Activated CD4-positive, alpha-beta T cell treated with anti-CD3 and anti-CD28 coated beads, Interleukin-2, amount 10 ng/mL, durations not matched to agents 24 days and 14 days (primary cell): ENCODE measurements at regions not wholly inside any gene's neighbourhood (a gene's known extent, or its start where the extent isn't known, plus 50 kb on each side); places are given as distances from the start of the nearest gene placed in this dataset.

Source experiments
- DNase-seq: peaks from one replicate; pipeline ENCODE4 v3.0.0; 2022
- H3K27ac Mint-ChIP-seq: one replicate; pipeline ENCODE4 v1.8.0; 2022; ENCODE audit warnings: mild to moderate bottlenecking, mixed read lengths
- H3K27me3 Mint-ChIP-seq: one replicate; pipeline ENCODE4 v1.8.0; 2022; ENCODE audit warnings: mixed read lengths
- H3K36me3 Mint-ChIP-seq: one replicate; pipeline ENCODE4 v1.8.0; 2022; ENCODE audit warnings: low read depth, mild to moderate bottlenecking, mixed read lengths
- H3K4me1 Mint-ChIP-seq: one replicate; pipeline ENCODE4 v1.8.0; 2021; ENCODE audit warnings: mixed read lengths
- H3K4me3 Mint-ChIP-seq: one replicate; pipeline ENCODE4 v1.8.0; 2022; ENCODE audit warnings: mild to moderate bottlenecking, moderate library complexity, mixed read lengths
- H3K9me3 Mint-ChIP-seq: one replicate; pipeline ENCODE4 v1.8.0; 2021; ENCODE audit warnings: mixed read lengths
- intact Hi-C: fragments of 100-400 bp; cut with micrococcal nuclease; formaldehyde crosslinking; loops from one replicate; pipeline ENCODE4 v1.15.1; 2023

GRCh38 chr14:86527312-86527711 lies 997.4 kb downstream of the FLRT2 start:
- Mint-ChIP-seq H3K4me3 (no peak overlapping the region), H3K4me1 (no peaks in the 10 kb centered on the region), H3K27me3 (no peaks in the 10 kb centered on the region), H3K36me3 (no peaks in the 10 kb centered on the region), H3K27ac (no peak overlapping the region), H3K9me3 (peaks cover 4% of the 10 kb centered on the region)
- intact Hi-C loops: no loop called here
- DNase-seq: no peak

- no peak overlapping the region for H3K4me3 Mint-ChIP-seq
Measured at GRCh38 chr14:86525673-86526072, 995.7 kb downstream of the FLRT2 start.

GRCh38 chr14:86521843-86522242 lies 991.9 kb downstream of the FLRT2 start:
- no peak overlapping the region for H3K4me3 Mint-ChIP-seq
- no peak for DNase-seq
- no peaks in the 10 kb centered on the region for H3K4me1 Mint-ChIP-seq
- H3K27me3 Mint-ChIP-seq: no peaks in the 10 kb centered on the region
- intact Hi-C loops: no loop called here
- peaks cover 4% of the 10 kb centered on the region for H3K9me3 Mint-ChIP-seq
- H3K27ac Mint-ChIP-seq: no peak overlapping the region
- H3K36me3 Mint-ChIP-seq: no peaks in the 10 kb centered on the region

More at GRCh38 chr14:86525673-86526072, 995.7 kb downstream of the FLRT2 start:
- H3K4me1 Mint-ChIP-seq: no peaks in the 10 kb centered on the region
- no peaks in the 10 kb centered on the region for H3K27me3 Mint-ChIP-seq
- intact Hi-C loops: no loop called here
- no peaks in the 10 kb centered on the region for H3K36me3 Mint-ChIP-seq
- no peak overlapping the region for H3K27ac Mint-ChIP-seq
- H3K9me3 Mint-ChIP-seq: peaks cover 4% of the 10 kb centered on the region
- DNase-seq: no peak

DNA sequence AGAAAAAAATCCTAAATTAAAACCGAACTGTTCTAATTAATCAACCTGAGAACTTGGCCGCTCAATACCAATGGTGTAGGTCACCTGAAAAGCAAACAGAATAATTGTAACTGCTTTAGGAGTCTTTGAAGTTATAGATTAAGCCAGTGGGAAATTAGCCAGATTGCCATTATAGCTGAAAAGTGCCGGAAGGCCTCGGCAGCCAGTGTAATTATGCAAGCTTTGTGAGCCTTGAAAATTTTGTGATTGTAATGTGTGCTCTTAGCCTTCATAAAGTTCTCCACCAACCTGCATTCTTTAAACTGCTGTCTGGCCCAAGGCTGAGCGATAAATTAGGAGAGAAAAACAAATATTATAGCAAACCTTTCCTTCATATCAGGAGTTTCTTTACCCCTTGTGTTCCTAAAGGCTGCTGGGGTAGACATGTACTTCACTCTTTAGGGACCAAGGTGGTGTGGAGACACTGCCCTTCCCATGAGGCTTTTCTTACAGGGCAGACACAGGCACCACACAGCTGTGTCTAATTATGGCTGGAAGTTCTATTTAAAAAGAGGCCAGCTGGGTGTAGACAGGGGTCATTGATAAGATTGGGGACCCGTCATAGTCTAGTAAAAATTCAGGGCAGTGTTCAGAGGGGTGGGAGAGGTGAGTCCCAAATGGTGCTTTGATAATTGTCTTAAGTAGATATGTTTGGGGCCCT lies 991.2 kb downstream of the FLRT2 start:
- H3K27me3 Mint-ChIP-seq: no peaks in the 10 kb centered on the region
- intact Hi-C loops: no loop called here
- H3K9me3 Mint-ChIP-seq: peaks cover 4% of the 10 kb centered on the region
- no peaks in the 10 kb centered on the region for H3K4me1 Mint-ChIP-seq
- no peaks in the 10 kb centered on the region for H3K36me3 Mint-ChIP-seq
- DNase-seq: no peak
- no peak overlapping the region for H3K4me3 Mint-ChIP-seq
- no peak overlapping the region for H3K27ac Mint-ChIP-seq

DNA sequence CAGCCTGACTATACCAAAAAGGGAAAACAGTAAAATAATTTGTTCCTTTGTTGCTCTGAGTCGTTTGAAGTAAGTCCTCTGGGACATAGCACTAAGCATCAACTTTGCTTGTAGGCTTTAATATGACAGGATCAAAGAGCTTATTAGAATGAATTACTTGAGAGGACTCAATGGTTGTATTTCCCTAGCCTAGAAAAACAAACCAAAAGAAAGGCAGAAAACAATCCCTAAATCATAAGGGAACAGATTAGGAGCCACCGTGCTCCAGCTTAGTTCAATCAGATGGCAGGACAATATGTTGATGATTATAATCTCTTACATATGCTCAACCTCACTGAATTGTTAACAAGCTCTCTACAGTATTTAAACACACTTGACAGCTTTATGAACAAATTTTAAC lies 988.4 kb downstream of the FLRT2 start:
- Mint-ChIP-seq H3K9me3 (no peaks in the 10 kb centered on the region), H3K27me3 (no peaks in the 10 kb centered on the region), H3K4me1 (no peaks in the 10 kb centered on the region), H3K27ac (no peak overlapping the region), H3K36me3 (no peaks in the 10 kb centered on the region), H3K4me3 (no peak overlapping the region)
- intact Hi-C loops: no loop called here
- DNase-seq: no peak

DNA sequence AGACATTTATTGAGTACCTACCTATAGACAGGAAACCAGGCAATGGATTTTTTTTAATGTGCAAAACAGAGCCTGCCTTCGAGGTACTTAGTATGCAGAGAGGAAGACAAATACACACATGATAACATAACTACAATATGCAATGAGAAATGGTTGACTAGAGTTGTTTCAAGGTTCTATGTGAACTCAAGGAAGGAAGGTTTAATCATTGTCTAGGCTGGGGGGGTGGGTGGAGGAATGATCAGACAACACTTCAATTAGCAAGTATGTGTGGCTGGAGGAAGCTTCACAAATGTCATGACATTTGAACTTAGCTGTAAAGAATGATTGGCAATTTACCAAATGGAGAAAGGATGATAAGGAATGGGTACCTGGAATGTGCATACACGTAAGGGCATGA lies 985.3 kb downstream of the FLRT2 start:
- no peaks in the 10 kb centered on the region for H3K9me3 Mint-ChIP-seq
- H3K4me1 Mint-ChIP-seq: no peaks in the 10 kb centered on the region
- H3K27ac Mint-ChIP-seq: no peak overlapping the region
- H3K4me3 Mint-ChIP-seq: no peak overlapping the region
- no peak for DNase-seq
- no peaks in the 10 kb centered on the region for H3K36me3 Mint-ChIP-seq
- intact Hi-C loops: no loop called here
- H3K27me3 Mint-ChIP-seq: no peaks in the 10 kb centered on the region

- no peaks in the 10 kb centered on the region for H3K9me3 Mint-ChIP-seq
- intact Hi-C loops: no loop called here
- H3K4me3 Mint-ChIP-seq: no peak overlapping the region
- H3K27ac Mint-ChIP-seq: no peak overlapping the region
- no peaks in the 10 kb centered on the region for H3K27me3 Mint-ChIP-seq
- DNase-seq: no peak
- H3K4me1 Mint-ChIP-seq: no peaks in the 10 kb centered on the region
- H3K36me3 Mint-ChIP-seq: no peaks in the 10 kb centered on the region
Measured at GRCh38 chr14:86513564-86513963, 983.6 kb downstream of the FLRT2 start.

GRCh38 chr14:86513056-86513455 lies 983.1 kb downstream of the FLRT2 start:
- H3K4me1 Mint-ChIP-seq: no peaks in the 10 kb centered on the region
- no peak for DNase-seq
- H3K27me3 Mint-ChIP-seq: no peaks in the 10 kb centered on the region
- H3K9me3 Mint-ChIP-seq: no peaks in the 10 kb centered on the region
- H3K36me3 Mint-ChIP-seq: no peaks in the 10 kb centered on the region
- intact Hi-C loops: no loop called here
- no peak overlapping the region for H3K4me3 Mint-ChIP-seq
- no peak overlapping the region for H3K27ac Mint-ChIP-seq

DNA sequence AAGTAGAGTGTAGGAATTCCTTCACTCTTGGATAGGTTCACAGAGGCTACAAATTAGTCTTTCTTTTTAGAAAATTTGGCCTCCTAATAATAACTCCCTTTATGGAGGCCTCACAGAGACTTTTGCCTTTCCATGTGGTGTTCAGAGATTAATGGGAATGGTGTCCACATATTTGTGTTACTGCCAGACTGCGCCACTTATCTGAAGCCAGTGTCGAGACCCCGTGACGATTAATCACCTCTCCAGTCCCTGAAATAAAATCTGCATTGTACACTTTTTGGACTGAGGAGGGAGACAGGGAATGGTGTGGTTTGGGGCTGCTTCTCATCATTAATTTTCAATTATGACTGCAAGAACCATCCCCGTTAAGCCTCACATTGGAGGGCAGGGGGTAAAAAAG lies 980.5 kb downstream of the FLRT2 start:
- Mint-ChIP-seq H3K4me3 (no peak overlapping the region), H3K4me1 (no peaks in the 10 kb centered on the region)
- intact Hi-C loops: no loop called here

GRCh38 chr14:86505808-86506207 lies 975.9 kb downstream of the FLRT2 start:
- no peak for DNase-seq
- Mint-ChIP-seq H3K4me1 (peaks cover 2% of the 10 kb centered on the region), H3K27ac (no peak overlapping the region), H3K36me3 (no peaks in the 10 kb centered on the region), H3K4me3 (no peak overlapping the region), H3K9me3 (no peaks in the 10 kb centered on the region), H3K27me3 (no peaks in the 10 kb centered on the region)
- intact Hi-C loops: no loop called here

More for the DNA sequence above, 980.5 kb downstream of the FLRT2 start:
- H3K9me3 Mint-ChIP-seq: no peaks in the 10 kb centered on the region
- DNase-seq: no peak
- no peaks in the 10 kb centered on the region for H3K27me3 Mint-ChIP-seq
- no peak overlapping the region for H3K27ac Mint-ChIP-seq
- H3K36me3 Mint-ChIP-seq: no peaks in the 10 kb centered on the region

- intact Hi-C loops: no loop called here
- Mint-ChIP-seq H3K27ac (no peak overlapping the region), H3K4me3 (no peak overlapping the region), H3K9me3 (no peaks in the 10 kb centered on the region), H3K27me3 (no peaks in the 10 kb centered on the region), H3K36me3 (no peaks in the 10 kb centered on the region), H3K4me1 (peaks cover 2% of the 10 kb centered on the region)
- no peak for DNase-seq
Measured at GRCh38 chr14:86501611-86502010, 971.7 kb downstream of the FLRT2 start.

GRCh38 chr14:86491743-86492142 lies 961.8 kb downstream of the FLRT2 start:
- Mint-ChIP-seq H3K27ac (no peak overlapping the region), H3K36me3 (no peaks in the 10 kb centered on the region), H3K4me1 (no peaks in the 10 kb centered on the region), H3K4me3 (no peak overlapping the region), H3K27me3 (no peaks in the 10 kb centered on the region), H3K9me3 (no peaks in the 10 kb centered on the region)
- intact Hi-C loops: no loop called here
- no peak for DNase-seq

DNA sequence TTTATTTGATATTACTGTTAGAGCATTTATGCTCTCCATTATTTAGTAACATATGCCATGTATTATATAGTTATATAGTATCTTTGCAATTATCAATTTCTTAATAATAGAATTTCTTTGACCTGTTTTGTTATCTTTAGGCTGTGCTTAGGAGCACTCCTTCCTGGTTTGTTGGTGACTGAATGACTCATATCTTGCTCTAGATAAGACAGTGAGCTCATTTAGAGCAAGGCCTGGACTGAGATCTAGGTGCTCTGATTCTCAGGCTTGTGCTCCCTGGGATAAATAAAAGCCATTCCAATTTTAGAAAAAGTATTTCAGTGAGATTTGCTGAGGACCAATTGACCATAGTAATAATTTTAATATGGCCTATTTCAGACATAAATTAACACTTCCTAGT lies 951.2 kb downstream of the FLRT2 start:
- Mint-ChIP-seq H3K4me1 (no peaks in the 10 kb centered on the region), H3K27ac (no peak overlapping the region), H3K36me3 (no peaks in the 10 kb centered on the region), H3K27me3 (no peaks in the 10 kb centered on the region), H3K4me3 (no peak overlapping the region), H3K9me3 (no peaks in the 10 kb centered on the region)
- intact Hi-C loops: no loop called here
- no peak for DNase-seq

GRCh38 chr14:86464341-86464740 lies 934.4 kb downstream of the FLRT2 start:
- Mint-ChIP-seq H3K9me3 (no peaks in the 10 kb centered on the region), H3K4me1 (no peaks in the 10 kb centered on the region), H3K27ac (no peak overlapping the region), H3K4me3 (no peak overlapping the region), H3K36me3 (no peaks in the 10 kb centered on the region), H3K27me3 (no peaks in the 10 kb centered on the region)
- DNase-seq: no peak
- intact Hi-C loops: no loop called here

DNA sequence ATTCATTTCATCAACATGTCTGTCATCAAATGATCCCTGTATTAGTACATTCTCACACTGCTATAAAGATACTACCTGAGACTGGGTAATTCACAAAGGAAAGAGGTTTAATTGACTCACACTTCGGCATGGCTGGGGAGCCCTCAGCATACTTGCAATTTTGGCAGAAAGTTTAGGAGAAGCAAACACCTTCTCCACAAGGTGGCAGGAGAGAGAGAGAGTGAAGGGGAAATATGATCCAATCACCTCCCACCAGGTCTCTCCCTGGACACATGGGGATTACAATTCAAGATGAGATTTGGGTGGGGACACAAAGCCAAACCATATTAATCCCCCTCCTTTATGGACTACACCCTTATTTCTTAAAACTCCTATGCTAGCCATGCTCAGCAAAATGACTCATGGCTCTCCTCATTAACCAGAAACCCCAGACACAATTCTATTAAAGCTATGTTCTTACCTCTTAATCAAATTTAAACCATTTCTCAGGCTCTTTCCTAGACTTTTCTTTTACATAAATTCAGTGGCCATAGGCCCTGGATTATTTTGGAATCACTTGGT lies 932.3 kb downstream of the FLRT2 start:
- no peak overlapping the region for H3K27ac Mint-ChIP-seq
- H3K4me1 Mint-ChIP-seq: no peaks in the 10 kb centered on the region
- no peak overlapping the region for H3K4me3 Mint-ChIP-seq
- H3K9me3 Mint-ChIP-seq: no peaks in the 10 kb centered on the region
- DNase-seq: no peak
- no peaks in the 10 kb centered on the region for H3K36me3 Mint-ChIP-seq
- intact Hi-C loops: no loop called here
- no peaks in the 10 kb centered on the region for H3K27me3 Mint-ChIP-seq
